GM12872 (cell line): ENCODE measurements at regions not wholly inside any gene's neighbourhood (a gene's known extent, or its start where the extent isn't known, plus 50 kb on each side); places are given as distances from the start of the nearest gene placed in this dataset.

ENCODE experiments used
- TF ChIP-seq, protein P1 (sequence below): IDR thresholded peaks from 3 replicates; pipeline ENCODE4 v1.5.1; 2011; ENCODE audit warnings: low read depth, mild to moderate bottlenecking, low read length, moderate library complexity; ENCODE audit not compliant: insufficient read depth

DNA sequence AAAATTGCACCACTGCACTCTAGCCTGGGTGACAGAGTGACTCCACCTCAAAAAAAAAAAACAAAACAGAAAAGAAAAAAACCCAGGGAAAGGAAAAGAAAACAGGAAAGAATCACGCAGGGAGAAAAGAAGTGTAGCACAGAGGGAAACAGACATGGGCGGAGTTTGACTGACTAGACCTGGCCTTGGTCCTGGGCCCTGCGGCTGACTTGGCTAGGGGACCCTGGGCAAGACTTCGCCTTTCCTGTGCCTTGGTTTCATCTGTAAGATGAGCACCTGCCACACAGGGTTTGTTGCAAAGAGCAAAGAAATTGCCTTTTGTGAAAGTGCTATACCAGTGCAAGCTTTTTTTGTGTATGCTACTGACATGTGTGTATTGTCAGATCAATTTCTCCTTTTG lies 71.3 kb upstream of the KCNG1 start:
- TF ChIP-seq, protein P1, sequence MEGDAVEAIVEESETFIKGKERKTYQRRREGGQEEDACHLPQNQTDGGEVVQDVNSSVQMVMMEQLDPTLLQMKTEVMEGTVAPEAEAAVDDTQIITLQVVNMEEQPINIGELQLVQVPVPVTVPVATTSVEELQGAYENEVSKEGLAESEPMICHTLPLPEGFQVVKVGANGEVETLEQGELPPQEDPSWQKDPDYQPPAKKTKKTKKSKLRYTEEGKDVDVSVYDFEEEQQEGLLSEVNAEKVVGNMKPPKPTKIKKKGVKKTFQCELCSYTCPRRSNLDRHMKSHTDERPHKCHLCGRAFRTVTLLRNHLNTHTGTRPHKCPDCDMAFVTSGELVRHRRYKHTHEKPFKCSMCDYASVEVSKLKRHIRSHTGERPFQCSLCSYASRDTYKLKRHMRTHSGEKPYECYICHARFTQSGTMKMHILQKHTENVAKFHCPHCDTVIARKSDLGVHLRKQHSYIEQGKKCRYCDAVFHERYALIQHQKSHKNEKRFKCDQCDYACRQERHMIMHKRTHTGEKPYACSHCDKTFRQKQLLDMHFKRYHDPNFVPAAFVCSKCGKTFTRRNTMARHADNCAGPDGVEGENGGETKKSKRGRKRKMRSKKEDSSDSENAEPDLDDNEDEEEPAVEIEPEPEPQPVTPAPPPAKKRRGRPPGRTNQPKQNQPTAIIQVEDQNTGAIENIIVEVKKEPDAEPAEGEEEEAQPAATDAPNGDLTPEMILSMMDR = no peak

DNA sequence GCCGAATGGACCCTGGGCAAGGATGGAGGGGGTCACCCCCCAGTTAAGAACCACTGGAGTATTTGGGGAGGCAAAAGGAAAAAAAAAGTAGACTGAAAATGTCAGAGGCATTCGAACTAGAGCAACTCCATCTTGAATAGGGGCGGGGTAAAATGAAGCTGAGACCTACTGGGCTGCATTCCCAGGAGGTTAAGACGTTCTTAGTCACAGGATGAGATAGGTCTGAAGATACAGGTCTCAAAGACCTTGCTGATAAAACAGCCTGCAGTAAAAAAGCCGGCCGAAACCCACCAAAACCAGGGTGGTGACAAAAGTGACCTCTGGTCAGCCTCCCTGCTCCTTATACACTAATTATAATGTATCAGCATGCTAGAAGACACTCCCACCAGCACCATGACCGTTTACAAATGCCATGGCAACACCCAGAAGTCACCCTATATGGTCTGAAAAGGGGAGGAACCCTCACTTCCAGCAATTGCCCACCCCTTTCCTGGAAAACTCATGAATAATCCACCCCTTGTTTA lies 70.4 kb upstream of the KCNG1 start:
- TF ChIP-seq, protein P1 = no peak

DNA sequence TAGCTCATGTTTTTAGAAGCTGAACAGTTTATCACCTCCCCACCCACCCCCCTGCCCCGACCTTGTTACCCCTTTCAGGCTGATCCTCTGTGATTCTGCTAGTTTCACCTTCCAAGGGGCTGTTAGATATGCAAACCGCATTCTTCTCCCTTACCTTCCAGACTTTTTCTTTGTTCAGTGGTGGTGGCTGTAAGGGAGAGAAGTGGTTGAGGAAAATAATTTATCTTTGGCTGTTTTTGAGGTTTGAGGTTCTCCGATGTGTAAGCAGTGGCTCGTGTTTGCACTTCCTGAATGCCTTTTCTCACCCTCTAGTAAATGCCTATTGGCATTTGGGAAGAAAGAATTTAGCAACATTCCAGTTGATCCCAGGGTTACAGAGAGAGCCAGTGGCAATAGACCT lies 69.4 kb upstream of the KCNG1 start:
- TF ChIP-seq, protein P1 = no peak

DNA sequence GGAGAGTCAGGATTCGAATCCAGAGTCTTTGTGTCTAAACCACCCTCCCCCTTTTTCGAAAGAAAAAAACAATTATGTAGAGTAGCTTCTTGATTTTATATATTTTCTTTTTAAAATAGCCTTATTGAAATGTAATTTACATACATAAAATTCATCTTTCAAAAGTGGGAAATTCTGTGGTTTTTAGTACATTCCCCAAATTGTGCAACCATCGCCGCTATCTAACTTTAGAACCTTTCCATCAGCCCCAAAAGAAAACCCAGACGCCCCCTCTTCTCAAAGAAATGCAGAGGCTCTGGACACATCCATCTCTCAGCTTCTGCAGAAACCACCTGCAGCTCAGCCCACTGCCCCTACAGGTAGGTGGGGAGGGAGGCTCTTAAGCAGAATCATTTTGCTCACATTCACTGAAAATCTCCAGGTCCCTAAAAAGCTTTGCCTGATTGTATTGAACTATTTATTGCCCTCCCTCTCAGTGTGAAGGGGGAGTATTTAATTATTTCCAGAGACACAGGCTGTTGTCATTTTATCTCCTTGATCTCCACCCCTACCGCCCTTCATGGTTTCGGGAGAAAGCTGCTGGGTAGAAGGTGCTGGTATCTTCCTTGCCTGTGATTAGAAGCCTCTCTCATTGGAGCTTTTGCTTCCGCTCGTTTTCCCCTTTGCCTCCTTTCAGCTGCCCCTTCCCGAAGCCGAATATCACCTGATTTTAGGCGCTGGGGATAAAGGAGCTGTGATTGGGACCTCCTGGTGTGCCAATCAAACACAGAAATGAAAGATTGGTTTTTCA lies 68.7 kb upstream of the KCNG1 start:
- TF ChIP-seq, protein P1 = no peak

DNA sequence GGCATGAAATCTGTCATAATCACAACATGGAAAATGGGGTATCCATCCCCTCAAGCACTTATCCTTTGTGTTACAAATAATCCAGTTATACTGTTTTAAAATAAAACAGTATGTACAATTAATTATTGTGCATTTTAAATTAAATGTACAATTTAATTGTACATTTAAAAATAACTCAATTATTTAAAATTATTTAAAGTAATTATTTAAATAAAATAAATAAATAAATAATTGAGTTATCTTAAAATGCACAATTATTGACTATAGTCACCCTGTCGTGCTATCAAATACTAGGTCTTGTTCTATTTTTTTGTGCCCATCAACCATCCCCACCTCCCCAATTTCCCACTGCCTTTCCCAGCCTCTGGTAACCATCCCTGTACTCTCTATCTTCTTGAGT lies 66.9 kb upstream of the KCNG1 start:
- TF ChIP-seq, protein P1 = no peak

DNA sequence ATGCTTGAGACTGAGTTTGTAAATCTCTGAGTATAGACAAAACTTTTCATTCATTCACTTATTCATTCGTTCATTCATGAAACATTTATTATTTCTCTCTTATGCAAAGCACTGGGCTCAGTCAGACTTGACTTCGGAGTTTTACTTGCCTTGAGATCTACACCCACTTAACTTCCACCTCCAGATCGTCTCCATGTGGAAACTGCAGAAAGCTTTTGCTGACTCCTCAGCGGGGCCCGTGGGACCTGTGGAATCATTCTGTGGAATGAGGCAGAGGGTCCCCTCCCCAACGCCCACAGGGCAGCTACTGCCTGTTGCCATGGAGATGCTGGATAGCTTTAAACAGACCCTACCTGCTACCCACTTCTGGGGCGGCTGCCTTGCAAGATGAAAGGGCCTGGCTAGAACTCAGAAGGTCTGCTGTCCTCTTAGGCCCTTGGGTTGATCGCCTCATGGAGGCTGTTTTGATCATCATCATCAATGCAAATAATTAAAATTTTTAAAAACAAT lies 66.4 kb upstream of the KCNG1 start:
- TF ChIP-seq, protein P1 = no peak

DNA sequence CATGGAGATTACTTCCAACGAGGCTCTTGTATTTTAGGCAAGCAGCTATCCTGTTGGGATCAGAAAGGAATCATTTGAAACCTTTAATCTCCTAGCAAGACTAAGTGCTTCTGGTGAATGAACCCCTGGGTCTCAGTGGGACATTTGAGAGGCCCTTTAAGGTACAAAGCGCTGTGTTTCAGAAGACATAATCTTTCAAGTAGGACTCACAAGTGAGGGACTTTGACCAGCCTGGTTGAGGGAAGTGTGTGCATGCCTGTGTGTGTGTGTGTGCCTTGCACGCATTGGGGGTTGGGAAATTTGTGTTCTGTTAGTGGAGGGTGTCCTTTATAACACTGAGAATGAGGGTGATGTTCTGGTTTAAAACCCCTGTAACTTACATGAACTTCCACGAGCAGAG lies 64.4 kb upstream of the KCNG1 start:
- TF ChIP-seq, protein P1 = no peak
